Mesenchymal stem cell (in vitro differentiated cells and primary cell): ENCODE measurements at regions not wholly inside any gene's neighbourhood (a gene's known extent, or its start where the extent isn't known, plus 50 kb on each side); places are given as distances from the start of the nearest gene placed in this dataset.

Experiments used
- DNase-seq: peaks from one replicate; pipeline ENCODE4 v3.0.0-alpha.2; 2013
- H2AFZ ChIP-seq: one replicate; pipeline ENCODE4 v1.6.1; 2013; ENCODE audit warnings: low read depth, mild to moderate bottlenecking, control low read depth, inconsistent platforms, low read length, moderate library complexity
- H2AK5ac ChIP-seq: 2 replicates; pipeline ENCODE4 v1.6.1; 2013; ENCODE audit warnings: low read length, moderate library complexity, mild to moderate bottlenecking, inconsistent platforms; ENCODE audit not compliant: severe bottlenecking
- H2BK120ac ChIP-seq: one replicate; pipeline ENCODE4 v1.6.1; 2013; ENCODE audit warnings: low read depth, mild to moderate bottlenecking, inconsistent platforms, low read length, moderate library complexity
- H2BK12ac ChIP-seq, 2 experiments: one replicate each; pipeline ENCODE4 v1.6.1; 2013; ENCODE audit warnings: inconsistent platforms in 2 of 2, low read length in 2 of 2, mild to moderate bottlenecking in 2 of 2, moderate library complexity in 2 of 2, control low read depth in 1 of 2
- H2BK15ac ChIP-seq: one replicate; pipeline ENCODE4 v1.6.1; 2013; ENCODE audit warnings: mild to moderate bottlenecking, low read depth, inconsistent platforms; ENCODE audit not compliant: poor library complexity, severe bottlenecking
- H2BK5ac ChIP-seq: 2 replicates; pipeline ENCODE4 v1.6.1; 2013; ENCODE audit warnings: low read depth, mild to moderate bottlenecking, low read length, control low read depth, inconsistent platforms; ENCODE audit not compliant: poor library complexity, severe bottlenecking
- H3K14ac ChIP-seq, 2 experiments: one replicate each; pipeline ENCODE4 v1.6.1; 2013; ENCODE audit warnings: inconsistent platforms in 2 of 2, low read length in 2 of 2, control low read depth in 1 of 2, mild to moderate bottlenecking in 1 of 2, moderate library complexity in 1 of 2
- H3K18ac ChIP-seq, 2 experiments: one replicate each; pipeline ENCODE4 v1.6.1; 2013; ENCODE audit warnings: inconsistent platforms in 2 of 2, low read length in 2 of 2, control low read depth in 1 of 2, low read depth in 1 of 2, mild to moderate bottlenecking in 1 of 2
- H3K23ac ChIP-seq, 2 experiments: one replicate each; pipeline ENCODE4 v1.6.1; 2013; ENCODE audit warnings: inconsistent platforms in 2 of 2, low read length in 2 of 2, mild to moderate bottlenecking in 2 of 2, moderate library complexity in 2 of 2, control low read depth in 1 of 2
- H3K27ac ChIP-seq: 2 replicates; pipeline ENCODE4 v1.5.1; 2013; ENCODE audit warnings: mild to moderate bottlenecking, moderate library complexity, low read length, control low read depth, inconsistent platforms; ENCODE audit not compliant: poor library complexity, severe bottlenecking
- H3K27me3 ChIP-seq, 2 experiments: 2 replicates each; pipeline versions ENCODE4 v1.6.1 to v1.7.0; 2013; ENCODE audit warnings: low read length in 2 of 2, mild to moderate bottlenecking in 2 of 2, moderate library complexity in 2 of 2, control low read depth in 1 of 2, inconsistent platforms in 1 of 2; ENCODE audit not compliant: control insufficient read depth in 1 of 2, insufficient read depth in 1 of 2
- H3K36me3 ChIP-seq, 2 experiments: 2 replicates each; pipeline versions ENCODE4 v1.6.1 to v1.7.0; 2013; ENCODE audit warnings: low read length in 2 of 2, control low read depth in 1 of 2, inconsistent platforms in 1 of 2, low read depth in 1 of 2, mild to moderate bottlenecking in 1 of 2; ENCODE audit not compliant: insufficient read depth in 2 of 2, control insufficient read depth in 1 of 2
- H3K4ac ChIP-seq, 2 experiments: one replicate each; pipeline ENCODE4 v1.6.1; 2013; ENCODE audit warnings: inconsistent platforms in 2 of 2, low read length in 2 of 2, mild to moderate bottlenecking in 2 of 2, moderate library complexity in 2 of 2, control low read depth in 1 of 2, low read depth in 1 of 2
- H3K4me1 ChIP-seq: 2 replicates; pipeline ENCODE4 v1.6.1; 2013; ENCODE audit warnings: low read depth, low read length, control low read depth; ENCODE audit not compliant: control insufficient read depth, insufficient read depth
- H3K4me2 ChIP-seq: 2 replicates; pipeline ENCODE4 v1.6.1; 2013; ENCODE audit warnings: low read length, mild to moderate bottlenecking, inconsistent platforms; ENCODE audit not compliant: poor library complexity, severe bottlenecking
- H3K4me3 ChIP-seq, 2 experiments: 2 replicates each; pipeline versions ENCODE4 v1.5.1 to v1.7.0; 2013; ENCODE audit warnings: low read length in 2 of 2, mild to moderate bottlenecking in 2 of 2, control low read depth in 1 of 2, low read depth in 1 of 2; ENCODE audit not compliant: insufficient read depth in 1 of 2
- H3K79me1 ChIP-seq: replicated peaks from 2 replicates; pipeline ENCODE4 v1.6.1; 2013; ENCODE audit warnings: mild to moderate bottlenecking, control low read depth, low read length, inconsistent platforms; ENCODE audit not compliant: poor library complexity, severe bottlenecking
- H3K9ac ChIP-seq: 2 replicates; pipeline ENCODE4 v1.7.0; 2013; ENCODE audit warnings: mild to moderate bottlenecking, low read length, moderate library complexity
- H3K9me3 ChIP-seq: 2 replicates; pipeline ENCODE4 v1.7.0; 2013; ENCODE audit warnings: mild to moderate bottlenecking, low read length; ENCODE audit not compliant: control insufficient read depth
- H4K8ac ChIP-seq: one replicate; pipeline ENCODE4 v1.6.1; 2013; ENCODE audit warnings: inconsistent platforms, mild to moderate bottlenecking, low read length, moderate library complexity
- H4K91ac ChIP-seq: one replicate; pipeline ENCODE4 v1.6.1; 2013; ENCODE audit warnings: mild to moderate bottlenecking, low read length, inconsistent platforms
- WGBS: methylation state at CpG from one replicate; pipeline ENCODE4 v1.1.7; 2013; ENCODE audit warnings: mixed read lengths; 5-methylcytosine and 5-hydroxymethylcytosine counted together

DNA sequence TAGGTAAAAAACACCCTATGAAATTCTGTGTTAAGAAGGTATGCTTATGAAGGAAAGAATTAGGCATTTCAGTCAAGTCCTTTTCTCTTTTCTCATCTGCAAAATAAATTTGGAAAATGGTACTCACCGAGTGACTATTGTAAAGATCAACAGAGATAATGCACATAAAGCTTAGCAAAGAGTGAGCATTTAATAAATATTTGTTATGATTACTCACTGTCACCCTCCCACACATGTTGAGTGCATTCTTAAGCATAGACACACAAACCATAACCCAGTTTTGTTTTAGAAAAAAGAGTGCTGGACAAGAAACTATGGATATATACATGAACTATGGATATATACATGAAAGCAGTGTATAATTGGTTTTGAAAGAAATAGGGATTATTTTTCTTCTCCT lies 54.7 kb upstream of the PRLR start:
- Histone ChIP-seq H2BK5ac (no peak overlapping the region), H2AK5ac (no peak overlapping the region), H3K4me1 (no peaks in the 10 kb centered on the region), H3K4me2 (no peak overlapping the region), H3K18ac (no peak overlapping the region), H3K4me3 (no peak overlapping the region), H2BK12ac (no peak overlapping the region), H4K91ac (no peak overlapping the region), H3K23ac (no peak overlapping the region), H3K27me3 (peaks cover 0 to 4% of the 10 kb centered on the region in 2 experiments), H3K79me1 (no peaks in the 10 kb centered on the region), H3K9ac (no peak overlapping the region), H4K8ac (no peak overlapping the region), H3K27ac (no peak overlapping the region), H3K14ac (no peak overlapping the region), H2BK120ac (no peak overlapping the region), H3K4ac (no peak overlapping the region), H2AFZ (no peak overlapping the region), H3K9me3 (no peaks in the 10 kb centered on the region), H2BK15ac (no peak overlapping the region), H3K36me3 (no peaks in the 10 kb centered on the region)
- no CpG with 5 or more reads among the region's 1 CpG for WGBS
- DNase-seq, result no peak

DNA sequence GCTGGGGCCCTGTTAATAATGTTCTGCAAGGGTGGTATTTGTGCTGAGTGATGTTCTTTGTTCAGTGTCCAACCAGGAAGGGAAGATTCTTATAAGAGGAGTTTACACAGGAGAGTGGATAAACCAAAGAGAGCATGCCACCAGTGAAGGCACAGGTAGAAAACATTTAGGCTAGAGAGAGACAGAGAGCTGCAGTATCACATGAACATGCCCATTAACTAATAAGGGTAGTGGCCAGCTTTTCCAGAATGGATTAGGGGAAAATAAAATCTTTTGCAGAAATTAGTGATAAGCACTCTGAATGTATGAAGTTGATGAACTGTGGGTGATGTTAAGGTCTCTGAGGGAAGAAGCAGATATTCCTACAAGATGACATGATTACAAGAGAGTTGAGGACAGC lies 54.1 kb upstream of the PRLR start:
- Histone ChIP-seq H2BK5ac (no peak overlapping the region), H2AFZ (no peak overlapping the region), H3K4me2 (no peak overlapping the region), H3K4me1 (no peaks in the 10 kb centered on the region), H4K8ac (no peak overlapping the region), H3K36me3 (no peaks in the 10 kb centered on the region), H3K9me3 (no peaks in the 10 kb centered on the region), H3K4me3 (no peak overlapping the region), H3K9ac (no peak overlapping the region), H4K91ac (no peak overlapping the region), H2AK5ac (no peak overlapping the region), H3K23ac (no peak overlapping the region), H3K4ac (no peak overlapping the region), H2BK15ac (no peak overlapping the region), H3K14ac (no peak overlapping the region), H3K79me1 (no peaks in the 10 kb centered on the region), H3K18ac (no peak overlapping the region), H3K27ac (no peak overlapping the region), H2BK12ac (no peak overlapping the region), H2BK120ac (no peak overlapping the region), H3K27me3 (peaks cover 0 to 4% of the 10 kb centered on the region in 2 experiments)
- no peak for DNase-seq

DNA sequence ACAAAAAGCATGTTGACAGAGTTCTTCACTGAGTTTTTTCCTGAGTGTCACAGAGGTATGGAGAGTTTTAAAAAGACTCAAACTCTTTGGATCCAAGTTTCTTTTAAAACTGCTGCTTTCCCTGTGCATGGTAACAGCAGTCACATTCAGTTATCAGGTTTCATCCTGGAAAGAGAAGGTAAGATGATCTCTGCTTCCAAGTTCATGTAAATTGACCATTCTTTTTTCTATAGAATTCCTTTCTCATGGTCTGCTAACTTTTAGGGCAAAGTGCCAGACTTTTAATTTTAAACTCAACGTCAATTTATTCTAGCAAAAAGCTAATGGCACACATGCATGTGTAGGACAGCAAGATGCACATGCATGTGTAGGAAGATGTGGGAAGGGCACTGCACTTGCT lies 52.5 kb upstream of the PRLR start:
- H3K4me2 ChIP-seq, result no peak overlapping the region
- no peak overlapping the region for H2AFZ ChIP-seq
- peaks cover 0 to 4% of the 10 kb centered on the region in 2 experiments for H3K27me3 ChIP-seq
- no peaks in the 10 kb centered on the region for H3K4me1 ChIP-seq
- no peak overlapping the region for H3K14ac ChIP-seq
- H3K4me3 ChIP-seq, result no peak overlapping the region
- no CpG with 5 or more reads among the region's 1 CpG for WGBS
- no peak for DNase-seq
- H3K36me3 ChIP-seq, result no peaks in the 10 kb centered on the region
- no peak overlapping the region for H3K27ac ChIP-seq
- H2BK12ac ChIP-seq, result no peak overlapping the region
- no peak overlapping the region for H2BK5ac ChIP-seq
- no peak overlapping the region for H2BK120ac ChIP-seq
- no peak overlapping the region for H3K9ac ChIP-seq
- no peak overlapping the region for H2AK5ac ChIP-seq
- peaks cover 7% of the 10 kb centered on the region for H3K9me3 ChIP-seq
- no peak overlapping the region for H3K4ac ChIP-seq
- H3K79me1 ChIP-seq, result no peaks in the 10 kb centered on the region
- H4K8ac ChIP-seq, result no peak overlapping the region
- H2BK15ac ChIP-seq, result no peak overlapping the region
- H3K23ac ChIP-seq, result no peak overlapping the region
- H3K18ac ChIP-seq, result no peak overlapping the region
- H4K91ac ChIP-seq, result no peak overlapping the region

DNA sequence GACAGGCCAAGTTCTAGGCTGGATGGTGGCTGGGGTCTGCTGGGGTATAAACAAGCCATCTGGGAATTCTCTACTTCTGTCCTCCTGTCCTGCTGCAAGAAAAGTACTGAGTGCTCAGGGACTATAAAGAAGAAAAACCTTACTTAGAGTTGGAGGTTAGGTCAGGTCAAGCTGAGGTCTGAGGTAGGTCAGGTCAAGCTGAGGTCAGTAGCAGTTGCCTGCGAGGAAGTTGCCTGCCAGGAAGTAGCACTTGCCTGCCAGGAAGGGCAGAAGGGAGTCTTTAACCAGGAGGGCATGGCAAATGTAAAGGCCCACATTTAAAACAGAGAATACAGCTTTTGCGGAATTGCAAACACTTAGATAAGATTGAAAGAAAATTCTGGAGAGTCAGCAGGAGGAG lies 51.3 kb upstream of the PRLR start:
- Histone ChIP-seq H3K9me3 (peaks cover 14% of the 10 kb centered on the region), H4K8ac (no peak overlapping the region), H3K4me3 (no peak overlapping the region), H3K79me1 (no peaks in the 10 kb centered on the region), H2BK12ac (no peak overlapping the region), H3K4me1 (no peaks in the 10 kb centered on the region), H2BK120ac (no peak overlapping the region), H3K23ac (no peak overlapping the region), H3K36me3 (no peaks in the 10 kb centered on the region), H2BK5ac (no peak overlapping the region), H4K91ac (no peak overlapping the region), H3K18ac (no peak overlapping the region), H3K27ac (no peak overlapping the region), H2AK5ac (no peak overlapping the region), H3K4me2 (no peak overlapping the region), H3K27me3 (peaks cover 0 to 4% of the 10 kb centered on the region in 2 experiments), H3K4ac (no peak overlapping the region), H2AFZ (no peak overlapping the region), H3K14ac (no peak overlapping the region), H2BK15ac (no peak overlapping the region), H3K9ac (no peak overlapping the region)
- DNase-seq, result no peak
- 38% methylated on average over 2 of the region's 2 CpGs for WGBS
